ENCODE measurements at regions not wholly inside any gene's neighbourhood (a gene's known extent, or its start where the extent isn't known, plus 50 kb on each side); places are given as distances from the start of the nearest gene placed in this dataset.

DNA sequence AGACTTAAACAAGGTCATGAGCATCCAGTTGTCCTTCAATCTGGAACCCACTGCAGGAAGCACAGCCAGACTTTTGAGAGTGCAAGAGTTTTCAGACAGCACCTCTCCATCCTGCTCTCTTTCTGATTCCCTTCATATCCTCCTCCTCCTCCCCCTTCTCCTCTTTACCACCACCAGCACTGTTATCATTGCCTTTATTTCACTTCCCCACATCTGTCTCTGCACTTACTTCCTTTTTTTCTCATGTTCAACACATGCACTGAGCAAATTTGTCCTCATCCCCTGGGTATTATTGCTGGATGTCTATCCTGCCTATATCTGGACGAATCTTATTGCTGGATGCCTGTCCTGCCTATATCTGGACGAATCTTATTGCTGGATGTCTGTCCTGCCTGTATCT, 554.8 kb downstream of the DHX35 start:
- 72% methylated on average over 2 of the region's 2 CpGs for WGBS (ENCODE audit: insufficient coverage)
- Histone ChIP-seq H3K27ac (ENCODE audit: low read depth, low read length) (no peak overlapping the region), H3K36me3 (ENCODE audit: control insufficient read depth, insufficient read depth, low read length) (no peaks in the 10 kb centered on the region), H3K4me3 (ENCODE audit: low read depth, low read length) (no peak overlapping the region), H3K4me1 (ENCODE audit: control insufficient read depth, insufficient read depth, low read length) (no peaks in the 10 kb centered on the region), H3K9me3 (ENCODE audit: control insufficient read depth, insufficient read depth, low read length) (no peaks in the 10 kb centered on the region), H3K27me3 (ENCODE audit: control insufficient read depth, insufficient read depth, low read length) (peaks cover 4% of the 10 kb centered on the region)
- DNase-seq (ENCODE audit: low read depth in 4 of 6, low spot score in 6 of 6) = no peak

DNA sequence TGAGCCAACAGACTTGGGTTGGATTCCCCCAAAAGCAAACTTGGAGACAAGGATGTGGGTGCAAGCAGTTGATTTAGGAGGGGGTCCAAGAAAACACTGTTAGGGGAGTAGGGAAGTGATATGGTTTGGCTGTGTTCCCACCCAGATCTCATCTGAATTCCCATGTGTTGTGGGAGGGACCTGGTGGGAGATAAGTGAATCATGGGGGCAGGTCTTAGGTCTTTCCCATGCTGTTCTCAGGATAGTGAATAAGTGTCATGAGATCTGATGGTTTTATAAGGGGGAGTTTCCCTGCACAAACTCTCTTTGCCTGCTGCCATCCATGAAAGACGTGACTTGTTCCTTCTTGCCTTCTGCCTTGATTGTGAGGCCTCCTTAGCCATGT, 542.6 kb downstream of the DHX35 start:
- no peaks in the 10 kb centered on the region for H3K9me3 ChIP-seq (ENCODE audit: control insufficient read depth, insufficient read depth, low read length)
- WGBS (ENCODE audit: insufficient coverage) = no CpG with 5 or more reads among the region's 1 CpG
- no peak for DNase-seq (ENCODE audit: low read depth in 4 of 6, low spot score in 6 of 6)
- H3K36me3 ChIP-seq (ENCODE audit: control insufficient read depth, insufficient read depth, low read length) = no peaks in the 10 kb centered on the region
- H3K4me1 ChIP-seq (ENCODE audit: control insufficient read depth, insufficient read depth, low read length) = no peaks in the 10 kb centered on the region
- H3K27ac ChIP-seq (ENCODE audit: low read depth, low read length) = no peak overlapping the region
- no peaks in the 10 kb centered on the region for H3K27me3 ChIP-seq (ENCODE audit: control insufficient read depth, insufficient read depth, low read length)
- no peak overlapping the region for H3K4me3 ChIP-seq (ENCODE audit: low read depth, low read length)

DNA sequence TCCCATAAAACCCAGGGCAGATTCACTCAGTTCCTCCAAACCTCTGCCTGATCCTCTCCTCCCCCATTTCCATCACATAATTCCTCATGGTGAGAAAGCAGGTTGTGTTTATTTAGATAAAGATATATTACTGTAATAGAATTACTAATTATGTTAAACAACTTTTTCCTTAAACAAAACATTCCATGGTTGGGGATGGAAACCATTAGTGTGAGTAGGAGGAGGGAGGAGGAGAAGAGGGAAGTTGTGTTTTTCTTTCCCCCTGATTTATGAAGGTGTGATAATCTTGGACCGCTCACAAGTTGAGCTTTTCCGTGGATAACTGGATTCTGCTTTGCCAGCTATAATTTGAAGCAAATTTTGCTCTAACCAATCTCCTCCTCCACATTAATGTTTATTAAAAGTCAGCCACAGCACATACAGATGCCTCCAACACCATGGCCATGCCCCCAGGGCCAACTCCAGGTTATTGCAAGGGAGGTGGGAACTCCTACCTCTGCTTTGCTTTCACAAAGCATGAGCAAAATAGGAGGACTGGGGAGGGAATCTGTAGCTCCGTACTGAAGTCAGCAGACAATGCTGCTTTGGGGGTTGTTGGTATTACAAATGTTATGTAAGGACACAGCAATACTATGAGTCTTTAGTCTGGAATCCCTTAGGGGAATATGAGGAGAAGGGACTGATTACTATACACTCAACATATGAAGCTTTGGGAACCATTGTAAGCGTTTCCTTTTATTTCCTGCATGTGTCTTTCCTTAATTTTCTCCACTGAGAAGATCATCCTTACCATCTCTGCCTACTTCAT, 542.0 kb downstream of the DHX35 start:
- 57% methylated on average over 1 of the region's 4 CpGs for WGBS (ENCODE audit: insufficient coverage)
- Histone ChIP-seq H3K4me3 (ENCODE audit: low read depth, low read length) (no peak overlapping the region), H3K9me3 (ENCODE audit: control insufficient read depth, insufficient read depth, low read length) (no peaks in the 10 kb centered on the region), H3K27me3 (ENCODE audit: control insufficient read depth, insufficient read depth, low read length) (no peaks in the 10 kb centered on the region), H3K36me3 (ENCODE audit: control insufficient read depth, insufficient read depth, low read length) (no peaks in the 10 kb centered on the region), H3K27ac (ENCODE audit: low read depth, low read length) (no peak overlapping the region), H3K4me1 (ENCODE audit: control insufficient read depth, insufficient read depth, low read length) (no peaks in the 10 kb centered on the region)
- no peak for DNase-seq (ENCODE audit: low read depth in 4 of 6, low spot score in 6 of 6)

DNA sequence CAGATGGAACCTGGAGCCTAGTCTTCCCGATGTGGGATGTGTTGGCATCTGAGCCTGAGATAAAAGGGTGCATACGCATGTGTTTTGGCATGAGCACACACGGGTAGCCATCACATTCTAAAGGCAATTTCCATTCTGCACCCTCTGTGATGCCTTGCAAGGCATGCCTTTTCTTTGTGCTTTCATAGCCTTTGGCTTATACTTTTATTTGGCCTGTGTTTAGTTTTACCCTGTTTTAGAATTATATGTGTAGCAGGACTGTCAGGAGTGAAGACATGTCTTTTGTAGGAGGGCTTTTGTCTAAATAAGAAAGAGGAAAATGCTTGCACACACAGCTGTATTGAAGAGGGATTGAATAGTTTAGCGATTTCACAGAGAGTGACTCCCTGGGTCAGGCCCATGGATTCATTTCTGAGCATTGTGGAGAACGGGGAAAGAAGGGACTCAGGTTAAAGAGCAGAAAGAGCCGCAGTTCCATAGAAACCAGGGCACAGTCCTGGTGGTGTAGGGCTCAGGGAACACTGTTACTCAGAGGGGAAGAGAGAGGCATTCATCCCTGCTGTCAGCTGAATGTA, 530.2 kb downstream of the DHX35 start:
- no peak overlapping the region for H3K4me3 ChIP-seq (ENCODE audit: low read depth, low read length)
- WGBS (ENCODE audit: insufficient coverage) = 24% methylated on average over 6 of the region's 6 CpGs
- no peaks in the 10 kb centered on the region for H3K27me3 ChIP-seq (ENCODE audit: control insufficient read depth, insufficient read depth, low read length)
- H3K9me3 ChIP-seq (ENCODE audit: control insufficient read depth, insufficient read depth, low read length) = peaks cover 4% of the 10 kb centered on the region
- no peak for DNase-seq (ENCODE audit: low read depth in 4 of 6, low spot score in 6 of 6)
- no peaks in the 10 kb centered on the region for H3K36me3 ChIP-seq (ENCODE audit: control insufficient read depth, insufficient read depth, low read length)
- H3K4me1 ChIP-seq (ENCODE audit: control insufficient read depth, insufficient read depth, low read length) = no peaks in the 10 kb centered on the region
- H3K27ac ChIP-seq (ENCODE audit: low read depth, low read length) = no peak overlapping the region

DNA sequence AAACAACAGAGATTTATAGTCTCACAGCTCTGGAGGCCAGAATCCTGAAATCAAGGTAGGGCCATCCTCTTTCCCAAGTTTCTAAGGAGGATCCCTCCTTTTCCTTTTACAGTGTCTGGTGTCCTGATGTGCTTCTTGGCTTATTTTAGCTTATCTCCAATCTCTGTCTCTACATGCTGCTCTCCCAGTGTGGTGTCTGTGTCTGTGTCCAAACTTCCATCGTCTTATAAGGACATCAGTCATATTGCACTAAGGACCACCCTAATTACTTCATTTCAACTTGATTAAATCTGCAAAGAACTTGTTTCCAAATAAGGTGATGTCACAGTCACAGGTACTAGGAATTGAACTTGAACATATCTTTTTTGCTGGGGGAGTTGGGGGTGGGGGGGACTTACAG, 529.6 kb downstream of the DHX35 start:
- no peak overlapping the region for H3K27ac ChIP-seq (ENCODE audit: low read depth, low read length)
- H3K4me1 ChIP-seq (ENCODE audit: control insufficient read depth, insufficient read depth, low read length) = no peaks in the 10 kb centered on the region
- DNase-seq (ENCODE audit: low read depth in 4 of 6, low spot score in 6 of 6) = no peak
- peaks cover 4% of the 10 kb centered on the region for H3K9me3 ChIP-seq (ENCODE audit: control insufficient read depth, insufficient read depth, low read length)
- no peak overlapping the region for H3K4me3 ChIP-seq (ENCODE audit: low read depth, low read length)
- 80% methylated on average over 1 of the region's 1 CpG for WGBS (ENCODE audit: insufficient coverage)
- H3K36me3 ChIP-seq (ENCODE audit: control insufficient read depth, insufficient read depth, low read length) = no peaks in the 10 kb centered on the region
- no peaks in the 10 kb centered on the region for H3K27me3 ChIP-seq (ENCODE audit: control insufficient read depth, insufficient read depth, low read length)

DNA sequence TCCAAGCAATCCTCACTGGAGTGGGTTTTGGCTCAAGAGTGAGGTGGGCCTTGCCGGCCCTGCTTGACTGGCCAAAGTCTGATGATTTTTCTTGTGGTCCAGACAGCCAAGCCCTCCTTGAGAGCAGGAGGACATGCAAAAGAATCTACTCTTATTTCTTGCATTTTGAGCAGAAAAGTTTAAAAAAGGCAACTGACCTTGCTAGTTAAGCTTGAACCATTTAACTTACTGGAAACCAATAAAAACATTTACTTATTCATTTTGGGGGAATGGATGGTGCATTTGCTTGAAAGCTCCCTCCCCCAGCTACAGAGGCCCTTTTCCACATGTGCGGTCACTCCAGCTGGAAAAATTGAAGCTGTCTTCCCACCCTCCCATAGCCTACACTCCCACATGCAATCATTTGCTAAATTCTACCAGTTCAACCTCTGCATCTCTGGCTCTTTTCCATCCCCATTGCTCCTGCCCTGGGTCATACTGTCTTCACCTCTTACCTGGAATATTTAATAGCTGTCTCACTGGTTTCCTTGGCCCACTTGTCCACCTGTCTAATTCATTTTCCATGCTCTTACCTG, 527.9 kb downstream of the DHX35 start:
- 86% methylated on average over 2 of the region's 2 CpGs for WGBS (ENCODE audit: insufficient coverage)
- no peaks in the 10 kb centered on the region for H3K27me3 ChIP-seq (ENCODE audit: control insufficient read depth, insufficient read depth, low read length)
- H3K4me3 ChIP-seq (ENCODE audit: low read depth, low read length) = no peak overlapping the region
- peak in 1 of 6 donors; percentile 8 for DNase-seq (ENCODE audit: low read depth in 4 of 6, low spot score in 6 of 6)
- no peaks in the 10 kb centered on the region for H3K36me3 ChIP-seq (ENCODE audit: control insufficient read depth, insufficient read depth, low read length)
- no peak overlapping the region for H3K27ac ChIP-seq (ENCODE audit: low read depth, low read length)
- no peaks in the 10 kb centered on the region for H3K4me1 ChIP-seq (ENCODE audit: control insufficient read depth, insufficient read depth, low read length)
- peaks cover 4% of the 10 kb centered on the region for H3K9me3 ChIP-seq (ENCODE audit: control insufficient read depth, insufficient read depth, low read length)

DNA sequence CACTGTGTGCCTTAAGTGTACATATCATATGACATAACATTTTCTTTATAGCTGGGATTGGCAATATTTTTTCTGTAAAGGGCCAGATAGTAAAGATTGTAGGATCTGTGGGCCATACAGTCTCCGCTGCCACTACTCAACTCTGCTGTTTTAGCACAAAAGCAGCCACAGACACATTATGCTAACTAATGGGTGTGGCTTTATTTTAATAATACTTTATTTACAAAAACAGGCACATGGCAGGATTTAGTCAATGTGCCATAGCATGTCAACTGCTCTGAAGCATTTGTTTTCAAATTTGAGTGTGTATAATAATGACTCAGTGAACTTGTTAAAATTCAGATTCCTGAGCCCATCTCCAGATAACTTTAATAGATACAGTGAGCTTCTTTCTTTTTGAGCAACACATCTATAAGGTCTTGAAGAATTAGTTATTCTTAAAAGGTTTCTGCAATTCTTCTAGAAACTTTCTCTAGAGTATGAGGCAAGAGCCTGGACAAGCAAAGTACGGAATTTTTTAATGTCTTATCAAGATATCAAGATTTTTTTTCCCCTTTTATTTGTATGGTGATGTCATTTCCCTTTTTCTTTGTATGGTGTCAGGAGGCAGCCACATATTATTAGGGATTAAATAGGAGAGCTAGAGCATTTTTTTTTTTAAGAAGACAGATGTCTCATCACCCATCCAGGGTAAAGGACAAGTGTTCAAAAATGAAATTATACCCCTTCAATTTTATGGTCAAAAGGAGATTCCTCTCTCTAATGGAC, 518.3 kb downstream of the DHX35 start:
- Histone ChIP-seq H3K27me3 (ENCODE audit: control insufficient read depth, insufficient read depth, low read length) (no peaks in the 10 kb centered on the region), H3K4me3 (ENCODE audit: low read depth, low read length) (no peak overlapping the region), H3K4me1 (ENCODE audit: control insufficient read depth, insufficient read depth, low read length) (no peaks in the 10 kb centered on the region), H3K27ac (ENCODE audit: low read depth, low read length) (no peak overlapping the region), H3K36me3 (ENCODE audit: control insufficient read depth, insufficient read depth, low read length) (no peaks in the 10 kb centered on the region), H3K9me3 (ENCODE audit: control insufficient read depth, insufficient read depth, low read length) (no peaks in the 10 kb centered on the region)
- no CpG with 5 or more reads among the region's 2 CpGs for WGBS (ENCODE audit: insufficient coverage)
- DNase-seq (ENCODE audit: low read depth in 4 of 6, low spot score in 6 of 6) = no peak

DNA sequence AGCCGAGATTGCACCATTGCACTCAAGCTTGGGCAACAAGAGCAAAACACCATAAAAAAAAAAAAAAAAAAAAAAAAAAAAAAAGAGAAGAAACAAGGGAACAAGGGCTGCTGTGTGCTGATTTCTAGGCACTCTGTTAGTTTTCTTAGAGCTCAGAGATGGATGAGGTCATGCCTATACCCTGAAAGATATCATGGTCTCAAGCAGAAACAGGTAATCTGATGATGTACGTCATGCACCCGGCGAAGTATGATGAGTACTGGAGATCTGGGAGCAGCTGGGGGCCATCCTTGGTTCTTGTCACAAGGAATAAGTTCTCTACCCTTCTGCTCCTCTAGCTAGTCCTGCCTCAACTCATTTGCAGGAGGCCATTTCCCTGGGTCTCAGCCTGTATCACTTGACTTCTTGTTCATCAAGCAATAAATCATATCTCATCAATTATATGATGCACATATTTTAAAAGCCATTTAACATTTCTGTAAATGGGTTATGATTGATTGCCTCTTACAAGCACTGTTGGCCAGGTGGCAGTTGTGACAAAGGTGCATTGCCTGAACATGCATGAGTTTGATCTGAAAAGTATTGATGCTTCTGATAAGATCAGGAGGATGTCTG, 517.2 kb downstream of the DHX35 start:
- Histone ChIP-seq H3K4me1 (ENCODE audit: control insufficient read depth, insufficient read depth, low read length) (no peaks in the 10 kb centered on the region), H3K36me3 (ENCODE audit: control insufficient read depth, insufficient read depth, low read length) (no peaks in the 10 kb centered on the region), H3K27ac (ENCODE audit: low read depth, low read length) (no peak overlapping the region), H3K27me3 (ENCODE audit: control insufficient read depth, insufficient read depth, low read length) (no peaks in the 10 kb centered on the region), H3K4me3 (ENCODE audit: low read depth, low read length) (no peak overlapping the region), H3K9me3 (ENCODE audit: control insufficient read depth, insufficient read depth, low read length) (no peaks in the 10 kb centered on the region)
- WGBS (ENCODE audit: insufficient coverage) = 100% methylated on average over 3 of the region's 4 CpGs
- DNase-seq (ENCODE audit: low read depth in 4 of 6, low spot score in 6 of 6) = peak in 1 of 6 donors; percentile 7

DNA sequence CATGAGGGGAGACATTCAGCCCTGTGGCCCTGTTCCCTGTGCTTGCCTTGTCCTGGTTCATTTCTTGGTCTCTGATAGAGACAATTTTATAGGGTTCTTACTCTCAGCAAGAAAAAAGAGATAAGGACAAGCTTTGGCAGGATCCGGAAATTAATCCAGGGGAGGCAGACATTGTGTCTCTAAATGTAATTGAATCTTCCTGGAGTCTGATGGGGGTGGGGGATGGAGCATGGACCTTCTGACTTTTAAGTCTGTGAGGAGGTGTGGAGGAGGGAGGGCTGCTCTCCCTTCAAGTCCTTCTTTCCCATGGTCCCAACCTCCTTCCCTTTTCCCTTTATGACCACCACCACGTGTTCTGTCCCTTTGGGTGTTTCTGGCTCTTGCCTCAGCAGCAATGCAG, 512.7 kb downstream of the DHX35 start:
- Histone ChIP-seq H3K27me3 (ENCODE audit: control insufficient read depth, insufficient read depth, low read length) (no peaks in the 10 kb centered on the region), H3K36me3 (ENCODE audit: control insufficient read depth, insufficient read depth, low read length) (no peaks in the 10 kb centered on the region), H3K9me3 (ENCODE audit: control insufficient read depth, insufficient read depth, low read length) (no peaks in the 10 kb centered on the region), H3K27ac (ENCODE audit: low read depth, low read length) (no peak overlapping the region), H3K4me1 (ENCODE audit: control insufficient read depth, insufficient read depth, low read length) (no peaks in the 10 kb centered on the region), H3K4me3 (ENCODE audit: low read depth, low read length) (no peak overlapping the region)
- DNase-seq (ENCODE audit: low read depth in 4 of 6, low spot score in 6 of 6) = peak in 1 of 6 donors; percentile 3
- 57% methylated on average over 2 of the region's 2 CpGs for WGBS (ENCODE audit: insufficient coverage)
